ENCODE measurements at regions not wholly inside any gene's neighbourhood (a gene's known extent, or its start where the extent isn't known, plus 50 kb on each side); places are given as distances from the start of the nearest gene placed in this dataset.

GRCh38 chr21:15219894-15220293, 155.1 kb upstream of the NRIP1 start:
- Histone ChIP-seq H2AFZ (ENCODE audit: low read length) (peak overlapping the region; percentile 70), H3K27me3 (ENCODE audit: control insufficient read depth in 1 of 2, insufficient read depth in 2 of 2, low read length in 2 of 2) (no peaks in the 10 kb centered on the region; a peak in 1 of 5 replicates), H3K4me3 (replicated peaks in 1 of 3; ENCODE audit: insufficient read depth in 1 of 3, low read depth in 2 of 3, low read length in 3 of 3) (no peak overlapping the region), H3K27ac (ENCODE audit: extremely low read length, insufficient read depth, low read length) (peak overlapping the region; percentile 39), H4K20me1 (ENCODE audit: insufficient read depth, low read length) (no peaks in the 10 kb centered on the region), H3K9me3 (ENCODE audit: low read length) (no peaks in the 10 kb centered on the region), H3K4me2 (ENCODE audit: low read depth, low read length) (peak overlapping the region; percentile 2; the same call in 1 of the 2 replicates), H3K9ac (ENCODE audit: insufficient read depth, low read depth, low read length) (no peak overlapping the region), H3K4me1 (ENCODE audit: insufficient read depth, low read length) (peaks cover 43% of the 10 kb centered on the region), H3K36me3 (replicated peaks in 1 of 2; ENCODE audit: control insufficient read depth in 1 of 2, insufficient read depth in 2 of 2, low read length in 2 of 2) (no peaks in the 10 kb centered on the region), H3K79me2 (ENCODE audit: insufficient read depth, low read length) (no peaks in the 10 kb centered on the region)
- no peak for DNase-seq (ENCODE audit: low spot score)
- intact Hi-C loops (cut with micrococcal nuclease; ENCODE audit: unreplicated experiment) = no loop called here
- TF ChIP-seq MTF1 (CRISPR knock-in tag; IDR thresholded peaks at IDR 0.05) = no peak
- TF ChIP-seq ZZZ3 (CRISPR knock-in tag; IDR thresholded peaks at IDR 0.05; ENCODE audit: borderline replicate concordance) = no peak
- no peak for TF ChIP-seq ATF1 (CRISPR knock-in tag; IDR thresholded peaks at IDR 0.05)
- TF ChIP-seq ZBTB7B (CRISPR knock-in tag; IDR thresholded peaks at IDR 0.05) = no peak
- TF ChIP-seq ZNF777 (CRISPR knock-in tag; IDR thresholded peaks at IDR 0.05) = no peak
- TF ChIP-seq SSRP1 (CRISPR knock-in tag; IDR thresholded peaks at IDR 0.05) = no peak
- no peak for TF ChIP-seq ZEB1 (IDR thresholded peaks at IDR 0.05; ENCODE audit: insufficient replicate concordance, low read depth)
- TF ChIP-seq TRAFD1 (CRISPR knock-in tag; IDR thresholded peaks at IDR 0.05; ENCODE audit: borderline replicate concordance) = no peak
- no peak for TF ChIP-seq ZNF546 (CRISPR knock-in tag; conservative IDR thresholded peaks at IDR 0.05)
- TF ChIP-seq NFRKB (IDR thresholded peaks at IDR 0.05) = no peak
- no peak for TF ChIP-seq GATAD2A (CRISPR knock-in tag; IDR thresholded peaks at IDR 0.05)
- FAIRE-seq = no peak
- no TSS peak for BruUV-seq (replicated peaks)
- POLR2A ChIA-PET = interaction anchor here (1.1 kb wide), 1 partner anchor 97 kb away, joined by 3 read pairs; no protein-coding TSS in a partner anchor
- CTCF ChIA-PET (ENCODE audit: low intra/inter-chr PET ratio, low total read pairs) = no interaction called here
- 60% methylated on average over 6 of the region's 6 CpGs for WGBS (ENCODE audit: low lambda C conversion rate)
- in situ Hi-C loops (cut with HindIII; ENCODE audit: extremely low pct_ligation_motif_present, low pct_unique_long_range_greater_than_20kb) = loop anchor here (10.0 kb wide), 1 partner anchor 155 kb away; the partner anchor contains the start of gene NRIP1
- ATAC-seq = no peak
